DND-41 (cell line): ENCODE measurements at regions not wholly inside any gene's neighbourhood (a gene's known extent, or its start where the extent isn't known, plus 50 kb on each side); places are given as distances from the start of the nearest gene placed in this dataset.

Experiments
- ATAC-seq: fragments of 200-7000 bp; cut with Tn5 transposase; 3 replicates; pipeline ENCODE4 v1.9.1; 2021; ENCODE audit warnings: low read depth; ENCODE audit not compliant: insufficient read depth
- DNase-seq: peaks from one replicate; pipeline ENCODE4 v3.0.0-alpha.2; 2020
- H2AFZ ChIP-seq: 2 replicates; pipeline ENCODE4 v1.6.0; 2012; ENCODE audit warnings: low read depth, low read length
- H3K27ac ChIP-seq: 2 replicates; pipeline ENCODE4 v1.5.1; 2012; ENCODE audit warnings: low read length, inconsistent platforms
- H3K27me3 ChIP-seq: fragments of 200-600 bp; sonication (generic); 2 replicates; pipeline ENCODE4 v1.6.0; 2012; ENCODE audit warnings: low read length, mild to moderate bottlenecking, inconsistent platforms; ENCODE audit not compliant: insufficient read depth, poor library complexity
- H3K36me3 ChIP-seq: 2 replicates; pipeline ENCODE4 v1.5.1; 2012; ENCODE audit warnings: low read length, inconsistent platforms; ENCODE audit not compliant: insufficient read depth
- H3K4me1 ChIP-seq: 2 replicates; pipeline ENCODE4 v1.5.1; 2012; ENCODE audit warnings: mild to moderate bottlenecking, low read length; ENCODE audit not compliant: insufficient read depth
- H3K4me2 ChIP-seq: 2 replicates; pipeline ENCODE4 v1.6.0; 2012; ENCODE audit warnings: mild to moderate bottlenecking, moderate library complexity, low read length, inconsistent platforms; ENCODE audit not compliant: insufficient read depth
- H3K4me3 ChIP-seq, 2 experiments: fragments of 200-600 bp in 1 of 2; shearing (Covaris generic) in 1 of 2; 2 replicates each; pipeline ENCODE4 v1.5.1; 2012 to 2016; ENCODE audit warnings: inconsistent platforms in 2 of 2, low read length in 2 of 2, mild to moderate bottlenecking in 2 of 2, low read depth in 1 of 2, moderate library complexity in 1 of 2
- H3K79me2 ChIP-seq: 2 replicates; pipeline ENCODE4 v1.6.0; 2012; ENCODE audit warnings: low read length, inconsistent platforms; ENCODE audit not compliant: insufficient read depth
- H3K9ac ChIP-seq: 2 replicates; pipeline ENCODE4 v1.6.0; 2012; ENCODE audit warnings: low read depth, mild to moderate bottlenecking, inconsistent platforms, low read length, moderate library complexity
- H3K9me3 ChIP-seq: 2 replicates; pipeline ENCODE4 v1.5.1; 2012; ENCODE audit warnings: low read length, moderate library complexity, mild to moderate bottlenecking, inconsistent platforms; ENCODE audit not compliant: insufficient read depth, severe bottlenecking
- H4K20me1 ChIP-seq: 2 replicates; pipeline ENCODE4 v1.6.0; 2012; ENCODE audit warnings: low read length; ENCODE audit not compliant: insufficient read depth
- CTCF ChIP-seq: IDR thresholded peaks from 2 replicates; pipeline ENCODE4 v1.5.1; 2012; ENCODE audit warnings: borderline replicate concordance, low read length, moderate library complexity, mild to moderate bottlenecking; ENCODE audit not compliant: poor library complexity, severe bottlenecking; ENCODE audit errors: extremely low read depth
- EZH2 ChIP-seq: IDR thresholded peaks from 3 replicates; pipeline ENCODE4 v1.6.1; 2012; ENCODE audit warnings: borderline replicate concordance, low read depth, mild to moderate bottlenecking, moderate library complexity, low read length, inconsistent platforms; ENCODE audit not compliant: severe bottlenecking

DNA sequence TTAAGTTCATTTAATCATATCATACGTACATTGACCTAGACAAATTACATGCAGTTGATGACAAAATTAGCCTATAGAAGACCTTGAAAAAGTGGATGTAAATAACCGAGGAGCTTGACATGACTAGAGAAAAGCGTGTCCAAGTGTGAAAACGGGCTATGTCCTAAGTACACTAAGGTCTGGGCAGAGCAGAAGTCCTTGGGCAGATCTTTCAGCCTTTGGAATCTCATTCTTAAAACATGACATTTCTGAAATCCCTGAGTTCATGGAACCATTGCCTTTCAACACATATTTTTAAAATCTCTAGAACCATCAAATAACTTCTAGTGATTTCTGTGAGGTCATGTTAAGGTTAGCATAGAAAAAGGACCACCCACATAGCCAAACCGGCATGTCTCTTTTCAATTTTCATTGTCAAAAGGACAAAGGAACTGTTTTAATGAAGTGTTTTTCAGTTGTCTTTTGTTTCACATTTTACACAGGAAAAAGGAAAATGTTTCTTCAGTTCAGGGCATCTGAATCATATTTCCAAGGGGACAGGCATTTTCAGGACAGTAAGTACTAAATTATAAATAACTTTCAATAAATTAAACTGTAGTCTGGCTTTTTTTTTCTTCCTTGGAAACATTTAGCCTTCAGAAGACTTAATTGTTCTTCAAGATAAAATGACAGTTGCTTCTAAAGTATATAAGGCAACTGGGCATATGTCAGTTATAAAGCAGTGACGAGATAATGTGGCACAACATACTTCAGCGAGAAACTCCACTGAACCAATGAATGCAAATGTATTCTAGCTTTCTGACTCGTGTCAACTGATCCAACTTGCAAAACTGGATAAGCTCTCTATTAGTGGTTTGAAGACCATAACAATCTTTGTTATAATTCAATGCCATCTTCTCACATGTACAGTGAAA lies 416.8 kb downstream of the NFIB start:
- Histone ChIP-seq H2AFZ (no peak overlapping the region), H3K4me2 (no peak overlapping the region), H4K20me1 (no peaks in the 10 kb centered on the region), H3K9me3 (no peaks in the 10 kb centered on the region), H3K79me2 (no peaks in the 10 kb centered on the region), H3K36me3 (no peaks in the 10 kb centered on the region), H3K27ac (no peak overlapping the region), H3K4me3 (no peak overlapping the region), H3K27me3 (no peaks in the 10 kb centered on the region), H3K4me1 (no peaks in the 10 kb centered on the region), H3K9ac (no peak overlapping the region)
- ATAC-seq (no peak), DNase-seq (no peak)
- TF ChIP-seq EZH2 (no peak), CTCF (no peak)

GRCh38 chr9:13896047-13896446 lies 417.9 kb downstream of the NFIB start:
- Histone ChIP-seq H3K4me2 (no peak overlapping the region), H3K4me1 (no peaks in the 10 kb centered on the region), H3K27me3 (no peaks in the 10 kb centered on the region), H3K79me2 (no peaks in the 10 kb centered on the region), H2AFZ (no peak overlapping the region), H3K27ac (no peak overlapping the region), H3K36me3 (no peaks in the 10 kb centered on the region), H3K9ac (no peak overlapping the region), H4K20me1 (no peaks in the 10 kb centered on the region), H3K9me3 (no peaks in the 10 kb centered on the region), H3K4me3 (no peak overlapping the region)
- ATAC-seq (no peak), DNase-seq (no peak)
- TF ChIP-seq CTCF (no peak), EZH2 (no peak)

DNA sequence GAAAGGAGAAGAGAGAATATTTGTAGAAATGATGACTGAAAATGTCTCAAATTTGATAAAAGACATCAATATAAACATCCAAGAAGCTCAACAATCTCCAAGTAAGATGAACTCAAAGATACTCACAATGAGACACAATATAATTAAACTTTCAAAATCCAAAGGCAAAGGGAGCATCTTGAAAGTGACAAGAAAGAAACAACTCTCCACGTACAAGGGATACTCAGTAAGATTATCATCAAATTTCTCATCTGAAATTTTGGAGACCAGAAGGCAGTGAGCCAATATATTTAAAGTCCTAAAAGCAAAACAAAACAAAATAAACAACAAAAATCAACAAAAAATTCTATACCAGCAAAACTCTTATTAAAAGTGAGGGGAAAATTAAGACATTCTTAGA lies 428.7 kb downstream of the NFIB start:
- no peaks in the 10 kb centered on the region for H3K4me1 ChIP-seq
- no peaks in the 10 kb centered on the region for H3K27me3 ChIP-seq
- TF ChIP-seq CTCF (no peak), EZH2 (no peak)
- DNase-seq (no peak), ATAC-seq (no peak)
- H3K27ac ChIP-seq, result no peak overlapping the region
- H3K9me3 ChIP-seq, result no peaks in the 10 kb centered on the region
- H3K36me3 ChIP-seq, result no peaks in the 10 kb centered on the region
- no peaks in the 10 kb centered on the region for H4K20me1 ChIP-seq
- no peak overlapping the region for H2AFZ ChIP-seq
- no peak overlapping the region for H3K4me2 ChIP-seq
- no peak overlapping the region for H3K4me3 ChIP-seq
- no peak overlapping the region for H3K9ac ChIP-seq
- H3K79me2 ChIP-seq, result no peaks in the 10 kb centered on the region
